ENCODE measurements at regions not wholly inside any gene's neighbourhood (a gene's known extent, or its start where the extent isn't known, plus 50 kb on each side); places are given as distances from the start of the nearest gene placed in this dataset.
A peak's percentile ranks its signal among the peaks of the same experiment; 100 is the strongest.
"Not testable (repeated sequence)": the region's sequence is repeated elsewhere in the genome, so short reads cannot be mapped to it uniquely, and the experiment has no call there.

DNA sequence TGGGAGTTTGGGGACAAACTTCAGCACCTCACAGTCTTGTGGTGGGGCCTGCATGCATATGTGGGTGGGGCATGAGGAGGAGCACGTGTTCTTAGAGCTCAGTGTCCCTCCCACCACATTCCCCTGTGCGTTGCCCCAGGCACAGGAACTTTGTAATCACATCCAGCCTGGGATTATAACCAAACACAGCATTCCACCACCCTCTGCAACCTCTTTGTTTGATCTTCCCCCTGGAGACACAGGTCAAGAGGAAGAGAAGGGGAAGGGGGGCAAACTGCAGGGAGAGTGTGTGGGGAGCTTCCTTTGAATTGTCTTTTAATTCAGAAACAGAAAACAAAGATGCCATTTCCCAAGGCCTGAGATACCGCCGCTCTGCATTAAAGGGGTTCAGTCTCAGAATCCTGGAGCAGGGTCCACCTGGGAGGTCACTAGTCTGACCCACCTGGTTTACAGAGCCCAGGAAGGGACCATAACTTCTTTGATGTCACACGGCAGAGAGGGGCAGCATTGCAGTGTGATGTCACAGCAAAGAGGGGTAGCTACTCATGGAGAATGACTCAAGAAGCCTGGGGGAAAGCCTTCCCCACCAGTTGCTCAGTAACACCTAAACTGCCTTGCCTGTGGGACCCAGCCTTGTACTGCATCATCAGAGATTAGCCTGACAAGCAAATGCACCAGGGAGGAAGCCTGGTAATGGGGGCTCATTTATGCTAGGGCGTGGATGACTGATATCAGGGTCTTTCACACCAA lies 106.3 kb upstream of the RNU6-1 start:
- no peak for DNase-seq (ENCODE audit: low read depth)

DNA sequence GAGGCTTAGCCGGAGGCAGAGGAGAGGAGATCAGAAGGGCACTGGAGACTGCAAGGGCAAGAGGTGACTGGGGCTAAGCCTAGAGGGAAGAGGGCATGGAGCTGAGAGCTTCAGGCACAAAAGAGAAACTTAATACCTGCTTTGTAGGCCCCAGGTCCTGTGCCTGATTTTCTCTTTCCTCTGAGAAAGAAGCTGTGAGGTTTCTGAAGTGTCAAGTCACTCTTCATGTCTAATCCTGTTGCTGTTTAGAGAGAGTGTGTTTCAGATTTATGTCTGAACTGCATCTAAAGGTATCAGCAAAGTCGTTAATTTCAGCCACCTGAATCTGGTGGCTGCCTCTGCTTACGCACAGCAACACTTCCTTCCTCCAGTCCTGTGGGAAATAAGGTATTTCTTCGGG lies 106.9 kb upstream of the RNU6-1 start:
- no peak for DNase-seq (ENCODE audit: low read depth)

- DNase-seq (ENCODE audit: low read depth): no peak
Observed at GRCh38 chr15:67947254-67948039, 106.7 kb upstream of the PIAS1 start.

DNA sequence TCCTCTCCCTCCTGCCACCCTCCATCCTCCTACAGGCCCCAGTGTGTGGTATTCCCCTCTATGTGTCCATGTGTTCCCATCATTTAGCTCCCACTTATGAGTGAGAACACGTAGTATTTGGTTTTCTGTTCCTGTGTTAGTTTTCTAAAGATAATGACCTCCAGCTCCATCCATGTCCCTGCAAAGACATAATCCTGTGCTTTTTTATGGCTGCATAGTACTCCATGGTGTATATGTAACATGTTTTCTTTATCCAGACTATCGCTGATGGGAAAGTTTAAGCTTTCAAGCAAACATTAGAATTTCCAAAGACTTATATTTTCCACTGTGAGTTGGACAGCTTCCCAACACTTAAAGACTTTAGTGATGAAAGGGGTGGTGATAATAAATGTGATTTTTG lies 105.9 kb upstream of the PIAS1 start:
- no peak for DNase-seq (ENCODE audit: low read depth)

- not testable (repeated sequence) for DNase-seq (ENCODE audit: low read depth)
Observed at GRCh38 chr15:67951187-67951586, 102.9 kb upstream of the PIAS1 start.

GRCh38 chr15:67953299-67953698 lies 100.8 kb upstream of the PIAS1 start:
- no peak for DNase-seq (ENCODE audit: low read depth)

GRCh38 chr15:67955252-67955651 lies 98.9 kb upstream of the PIAS1 start:
- no peak for DNase-seq (ENCODE audit: low read depth)

DNA sequence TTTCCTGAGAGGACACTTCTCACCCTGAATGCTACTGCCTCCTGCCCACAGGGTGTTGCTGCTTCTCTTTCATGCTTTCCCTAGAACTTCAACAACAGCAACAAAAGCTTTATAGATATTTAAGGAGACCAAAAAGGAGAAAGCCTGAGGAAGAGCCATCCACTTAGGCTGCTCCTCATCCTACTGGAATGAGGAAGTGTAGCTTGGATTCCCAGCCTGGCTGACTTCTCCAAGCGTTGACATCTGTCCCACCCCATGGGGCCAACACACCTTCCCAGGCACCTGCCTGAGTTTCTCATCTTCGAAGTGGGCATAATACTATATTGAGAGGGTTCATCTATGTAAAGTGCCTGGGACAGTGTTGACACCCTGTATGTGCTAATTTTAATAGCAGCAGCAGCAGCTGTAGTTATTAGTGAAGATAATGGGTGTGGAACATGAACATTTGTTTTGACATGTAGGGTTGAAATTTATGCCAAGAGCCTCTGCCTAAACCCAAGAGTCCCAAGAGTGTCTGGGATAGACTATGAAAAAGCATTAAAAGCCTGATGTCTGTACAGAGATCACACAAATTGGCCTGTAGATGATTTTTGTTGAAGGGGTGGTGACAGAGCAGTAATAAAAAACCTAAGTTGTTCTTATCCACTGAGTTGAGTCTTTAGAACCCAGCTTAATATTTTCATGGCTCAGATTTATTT lies 96.5 kb upstream of the PIAS1 start:
- DNase-seq (ENCODE audit: low read depth): no peak

DNA sequence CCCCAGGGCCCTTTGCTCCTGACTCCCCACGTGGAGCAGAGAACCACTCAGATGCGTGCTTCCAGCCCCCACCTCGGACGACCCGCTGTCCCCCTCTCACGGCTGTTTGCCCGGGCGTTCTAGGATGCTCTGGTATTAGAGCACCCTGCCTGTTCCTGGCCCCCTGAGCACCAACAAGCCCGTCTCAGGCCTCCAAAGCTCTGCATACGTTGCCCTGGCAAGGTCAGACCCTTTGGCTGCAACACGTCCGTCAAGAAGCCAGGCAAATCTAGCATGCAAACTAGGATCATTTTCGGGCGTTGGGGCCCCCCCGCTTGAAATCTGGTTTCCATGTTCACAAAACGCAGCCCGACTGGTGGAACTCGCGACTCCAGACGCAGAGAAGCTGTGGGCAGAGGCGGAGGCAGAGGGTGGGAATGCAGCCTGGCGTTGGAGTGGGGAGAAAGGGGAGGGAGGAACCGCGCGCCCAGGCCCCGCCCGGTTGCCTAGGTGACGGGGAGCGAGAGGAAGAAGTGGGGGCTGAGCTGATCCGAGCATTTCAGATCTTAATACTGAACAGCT lies 86.2 kb upstream of the PIAS1 start:
- DNase-seq (ENCODE audit: low read depth): peak; percentile 20

DNA sequence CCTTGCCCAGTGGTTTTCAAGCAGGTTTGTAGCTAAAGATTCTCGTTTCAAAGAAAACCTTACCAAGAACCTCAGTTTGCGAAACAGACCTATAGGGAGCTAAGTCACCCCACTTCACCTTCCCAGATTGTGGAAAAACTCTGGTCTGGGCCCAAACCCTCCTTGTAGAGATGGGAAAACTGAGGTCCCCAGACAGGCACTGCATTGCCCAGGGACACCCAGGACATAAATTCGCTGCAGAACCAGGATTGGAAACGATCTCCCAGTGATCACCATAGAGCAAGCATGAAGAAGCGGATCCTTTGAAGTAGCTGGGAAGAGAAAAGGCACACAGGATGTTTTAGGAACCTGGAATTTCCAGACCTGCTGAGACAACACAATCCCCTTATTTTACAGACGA lies 85.6 kb upstream of the PIAS1 start:
- DNase-seq (ENCODE audit: low read depth): no peak

- no peak for DNase-seq (ENCODE audit: low read depth)
Observed at GRCh38 chr15:67968966-67969365, 85.1 kb upstream of the PIAS1 start.

DNA sequence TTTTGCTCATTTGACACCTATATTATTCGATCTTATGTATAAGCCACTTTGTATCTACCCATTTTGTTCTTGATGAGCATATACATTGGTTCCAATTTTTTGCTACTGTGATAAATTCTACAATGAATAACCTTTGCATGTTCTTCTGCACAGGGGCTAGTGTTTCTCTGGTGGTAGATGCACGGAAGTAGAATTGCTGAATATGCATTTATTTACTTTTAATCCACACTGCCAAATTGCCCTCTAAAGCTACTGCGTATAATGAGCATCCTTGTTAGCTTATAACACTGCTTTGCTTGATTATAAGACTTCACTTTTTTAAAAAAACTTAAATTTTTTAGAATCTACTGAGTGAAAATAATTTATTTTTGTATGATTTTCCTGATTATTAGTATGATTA lies 84.2 kb upstream of the PIAS1 start:
- no peak for DNase-seq (ENCODE audit: low read depth)

DNA sequence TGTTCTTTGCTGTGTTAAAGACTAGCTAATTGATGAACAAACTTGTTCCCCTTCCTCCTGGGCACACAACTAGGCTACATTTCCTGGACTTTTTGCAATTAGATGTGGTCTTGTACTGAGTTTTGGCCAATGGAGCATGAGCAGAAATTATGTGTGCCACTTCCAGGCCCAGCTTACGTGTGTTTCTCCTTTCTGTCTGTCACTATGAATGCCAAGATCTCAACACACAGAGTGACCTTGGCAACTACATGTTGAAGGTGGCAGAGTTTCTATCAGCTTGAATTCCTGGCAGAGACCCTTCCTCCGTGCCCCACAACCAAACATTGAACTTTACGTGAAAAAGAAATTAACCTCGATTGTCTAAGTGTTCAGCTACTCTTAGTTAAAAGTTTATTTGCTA lies 81.7 kb upstream of the PIAS1 start:
- no peak for DNase-seq (ENCODE audit: low read depth)

DNA sequence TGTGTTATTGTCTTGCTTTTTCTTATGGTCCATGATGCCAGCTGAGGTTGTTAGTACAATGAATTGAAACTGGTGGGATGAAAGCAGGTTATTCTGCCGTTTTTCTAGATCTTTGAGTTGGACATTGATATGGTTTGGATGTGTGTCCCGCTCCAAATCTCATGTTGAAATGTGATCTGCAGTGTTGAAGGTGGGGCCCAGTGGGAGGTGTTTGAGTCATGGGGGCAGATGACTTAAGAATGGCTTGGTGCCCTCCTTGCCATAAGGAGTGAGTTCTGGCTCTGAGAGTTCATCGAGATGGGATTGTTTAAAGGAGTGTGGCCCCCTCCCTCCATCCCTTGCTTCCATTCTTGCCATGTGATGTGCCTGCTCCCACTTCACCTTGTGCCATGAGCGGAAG lies 80.3 kb upstream of the PIAS1 start:
- DNase-seq (ENCODE audit: low read depth): no peak

DNA sequence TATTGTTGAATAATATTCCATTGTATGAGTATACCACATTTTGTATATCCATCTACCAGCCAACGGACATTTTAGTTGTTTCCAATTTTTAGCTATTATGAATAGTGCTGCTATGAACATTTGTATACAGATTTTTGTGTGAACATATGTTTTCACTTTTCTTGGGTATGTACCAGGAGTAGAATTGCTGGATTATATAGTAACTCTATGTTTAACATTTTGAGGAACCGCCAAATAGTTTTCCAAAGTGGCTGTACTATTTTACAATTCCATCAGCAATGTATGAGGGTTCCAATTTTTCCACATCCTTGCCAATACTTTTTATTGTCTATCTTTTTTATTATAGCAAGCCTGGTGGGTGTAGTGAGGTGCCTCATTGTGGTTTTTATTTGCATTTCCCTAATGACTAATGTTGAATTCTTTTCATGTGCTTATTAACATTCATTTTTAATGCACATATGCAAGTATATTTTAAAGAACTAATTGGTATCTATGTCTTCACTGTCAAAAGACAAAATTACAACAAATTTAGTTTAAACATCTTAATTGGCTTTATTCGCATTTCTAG lies 77.5 kb upstream of the PIAS1 start:
- DNase-seq (ENCODE audit: low read depth): no peak

DNA sequence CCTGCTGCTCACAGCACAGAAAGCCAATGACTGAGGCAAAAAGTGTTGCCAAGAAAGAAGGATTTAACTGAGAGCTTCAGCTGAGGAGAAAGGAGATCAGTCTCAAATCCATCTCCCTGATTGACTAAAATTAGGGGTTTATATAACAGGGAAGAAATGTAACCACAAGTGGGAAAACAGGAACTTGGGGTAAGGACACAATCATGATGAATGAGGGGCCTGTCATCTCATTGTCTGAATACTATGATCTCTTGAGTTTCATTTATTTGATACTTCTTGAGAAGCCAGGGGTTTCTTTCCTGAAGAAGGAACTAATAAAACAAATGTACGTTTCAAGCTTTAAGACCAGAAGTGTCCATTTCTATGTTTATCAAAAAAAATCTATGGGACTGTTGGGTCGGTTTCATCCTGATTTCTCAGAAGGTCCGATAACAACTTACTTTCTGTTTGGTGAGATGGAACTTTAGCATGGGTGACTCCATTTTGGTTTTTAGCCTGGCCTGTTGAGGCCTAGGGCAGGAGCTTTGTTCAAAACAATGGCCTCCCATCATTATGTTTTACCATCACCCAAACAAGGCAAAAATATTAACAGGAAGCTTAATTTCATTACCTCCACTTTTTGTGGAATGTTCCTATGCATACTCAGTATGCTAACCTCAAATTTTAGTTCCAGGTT lies 76.6 kb upstream of the PIAS1 start:
- no peak for DNase-seq (ENCODE audit: low read depth)

- DNase-seq (ENCODE audit: low read depth): no peak
Observed at GRCh38 chr15:67979281-67979680, 74.8 kb upstream of the PIAS1 start.

- no peak for DNase-seq (ENCODE audit: low read depth)
Observed at GRCh38 chr15:67980171-67980570, 73.9 kb upstream of the PIAS1 start.

GRCh38 chr15:67980773-67981685 lies 73.1 kb upstream of the PIAS1 start:
- DNase-seq (ENCODE audit: low read depth): no peak

- DNase-seq (ENCODE audit: low read depth): no peak
Observed at GRCh38 chr15:67981848-67982247, 72.3 kb upstream of the PIAS1 start.

DNA sequence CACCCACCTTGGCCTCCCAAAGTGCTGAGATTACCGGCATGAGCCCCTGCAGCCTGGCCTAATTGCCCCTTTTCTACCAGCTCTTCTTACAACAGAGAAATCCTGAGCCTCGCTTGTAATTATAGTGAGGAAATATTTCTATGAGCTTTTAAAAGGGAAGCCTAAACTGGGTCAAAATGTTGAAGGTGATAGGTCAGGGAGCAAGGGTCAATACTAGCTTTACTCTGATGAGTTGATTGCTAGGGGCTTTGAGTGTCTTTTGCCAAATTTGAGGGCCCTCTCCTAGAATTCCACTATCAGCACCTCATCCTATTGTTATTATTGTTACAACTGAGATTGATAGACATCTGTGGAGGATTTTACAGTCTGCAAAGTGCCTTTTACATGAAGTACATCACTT lies 62.4 kb upstream of the PIAS1 start:
- DNase-seq (ENCODE audit: low read depth): no peak

Measured in CMK (cell line).